Naive B cell (primary cell): ENCODE measurements at regions not wholly inside any gene's neighbourhood (a gene's known extent, or its start where the extent isn't known, plus 50 kb on each side); places are given as distances from the start of the nearest gene placed in this dataset.

Experiments used
- ATAC-seq, 2 donors: fragments of 150-1000 bp; cut with Tn5 transposase; 2 replicates each; pipeline ENCODE4 v1.10.0; 2021; ENCODE audit warnings: low read depth in 2 of 2, mild to moderate bottlenecking in 2 of 2, moderate library complexity in 2 of 2
- DNase-seq: peaks from one replicate; pipeline ENCODE4 v3.0.0; 2022
- H3K27ac Mint-ChIP-seq, 6 donors: one replicate each; pipeline ENCODE4 v1.8.0; 2020 to 2022; ENCODE audit warnings: mild to moderate bottlenecking in 6 of 6, mixed read lengths in 6 of 6, moderate library complexity in 5 of 6, inconsistent platforms in 2 of 6
- H3K27me3 Mint-ChIP-seq, 3 donors: one replicate each; pipeline ENCODE4 v1.8.0; 2021 to 2022; ENCODE audit warnings: mixed read lengths in 3 of 3, mild to moderate bottlenecking in 1 of 3
- H3K36me3 Mint-ChIP-seq, 2 donors: one replicate each; pipeline ENCODE4 v1.8.0; 2020 to 2022; ENCODE audit warnings: mixed read lengths in 2 of 2, inconsistent platforms in 1 of 2, mild to moderate bottlenecking in 1 of 2
- H3K4me1 Mint-ChIP-seq, 3 donors: one replicate each; pipeline ENCODE4 v1.8.0; 2020 to 2022; ENCODE audit warnings: mixed read lengths in 3 of 3, inconsistent platforms in 1 of 3, mild to moderate bottlenecking in 1 of 3, moderate library complexity in 1 of 3
- H3K4me3 Mint-ChIP-seq, 8 donors: one replicate each; pipeline ENCODE4 v1.8.0; 2020 to 2022; ENCODE audit warnings: mild to moderate bottlenecking in 8 of 8, mixed read lengths in 8 of 8, moderate library complexity in 8 of 8, inconsistent platforms in 2 of 8
- H3K9me3 Mint-ChIP-seq, 7 donors: one replicate each; pipeline ENCODE4 v1.8.0; 2020 to 2022; ENCODE audit warnings: mixed read lengths in 7 of 7, mild to moderate bottlenecking in 5 of 7, inconsistent platforms in 2 of 7, moderate library complexity in 1 of 7

DNA sequence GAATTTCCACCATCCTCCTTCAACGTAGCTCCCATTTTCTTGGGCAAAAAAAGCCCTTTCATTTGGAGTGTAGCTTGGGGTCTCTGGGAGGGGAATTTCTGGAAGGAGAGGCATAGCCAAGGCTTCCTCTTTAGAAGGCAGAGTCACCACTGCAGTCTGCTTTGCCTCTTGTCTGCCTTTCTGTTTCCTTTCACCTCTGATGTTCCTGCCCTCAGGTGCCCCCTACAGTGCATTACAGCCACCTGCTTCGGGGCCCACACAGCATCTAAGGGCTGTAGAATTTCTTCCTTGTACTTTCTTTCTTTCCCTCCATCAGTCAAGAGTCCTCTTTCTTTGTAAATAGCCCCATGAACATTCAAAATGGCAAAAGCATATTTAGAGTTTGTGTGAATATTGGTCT, 1313.9 kb downstream of the TMEM121 start:
- DNase-seq: peak; percentile 32
- Mint-ChIP-seq H3K4me1 (peaks cover 22 to 39% (median 33%) of the 10 kb centered on the region in 3 donors), H3K9me3 (no peaks in the 10 kb centered on the region)

DNA sequence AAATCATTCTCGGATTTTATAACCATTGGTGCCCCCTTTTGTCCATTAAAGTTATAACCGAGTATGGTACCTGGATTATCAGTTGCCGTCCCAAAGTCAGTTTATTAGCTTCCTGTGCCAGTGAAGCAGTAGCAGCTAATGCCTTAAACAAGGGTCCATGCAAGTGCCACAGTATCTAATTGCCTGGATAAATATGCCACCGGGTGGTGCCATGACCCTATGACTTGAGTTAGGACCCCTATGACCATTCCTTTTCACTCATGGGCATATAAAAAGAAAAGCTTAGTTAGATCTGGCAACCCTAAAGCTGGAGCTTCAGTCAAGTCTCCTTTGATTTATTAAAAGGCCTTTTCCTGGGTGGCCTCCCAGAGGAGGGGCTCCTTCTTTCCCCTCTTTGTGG, 1314.6 kb downstream of the TMEM121 start:
- no peaks in the 10 kb centered on the region for H3K9me3 Mint-ChIP-seq
- DNase-seq (no peak), ATAC-seq (no peak)
- H3K4me3 Mint-ChIP-seq: peak overlapping the region in 1 of 8 donors; percentile 55
- no peaks in the 10 kb centered on the region for H3K27me3 Mint-ChIP-seq
- H3K27ac Mint-ChIP-seq: peak overlapping the region in 1 of 6 donors; percentile 34
- no peaks in the 10 kb centered on the region for H3K36me3 Mint-ChIP-seq
- peaks cover 27 to 42% (median 41%) of the 10 kb centered on the region in 3 donors for H3K4me1 Mint-ChIP-seq

More for the DNA sequence above, 1313.9 kb downstream of the TMEM121 start:
- peak; percentile 22 to 37 for ATAC-seq
- Mint-ChIP-seq H3K27ac (peak overlapping the region in 5 of 6 donors; percentile 44 to 83 (median 58)), H3K36me3 (no peaks in the 10 kb centered on the region), H3K27me3 (no peaks in the 10 kb centered on the region), H3K4me3 (peak overlapping the region in 1 of 8 donors; percentile 55)

DNA sequence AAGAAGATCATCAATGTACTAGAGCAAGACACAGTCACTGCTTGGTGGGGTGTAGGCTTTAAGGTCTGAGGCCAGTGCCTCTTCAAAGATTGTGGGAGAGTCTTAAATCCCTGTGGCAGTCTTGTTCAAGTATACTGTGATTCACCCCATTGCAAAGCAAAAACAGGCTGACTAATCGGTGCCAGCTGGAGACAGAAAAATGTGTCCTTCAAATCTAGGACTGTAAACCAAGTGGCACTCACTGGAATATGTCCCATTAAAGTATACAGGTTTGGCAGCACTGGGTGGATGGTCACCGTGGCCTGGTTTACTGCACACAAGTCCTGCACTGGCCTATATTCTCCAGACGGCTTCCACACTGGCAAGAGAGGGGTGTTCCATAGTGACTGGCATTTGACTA, 1315.3 kb downstream of the TMEM121 start:
- DNase-seq (no peak), ATAC-seq (no peak)
- no peaks in the 10 kb centered on the region for H3K9me3 Mint-ChIP-seq
- no peaks in the 10 kb centered on the region for H3K27me3 Mint-ChIP-seq
- peak overlapping the region in 1 of 8 donors; percentile 55 for H3K4me3 Mint-ChIP-seq
- H3K4me1 Mint-ChIP-seq: peaks cover 34 to 49% (median 48%) of the 10 kb centered on the region in 3 donors
- no peaks in the 10 kb centered on the region for H3K36me3 Mint-ChIP-seq
- H3K27ac Mint-ChIP-seq: peak overlapping the region in 2 of 6 donors; percentile 34 to 59

DNA sequence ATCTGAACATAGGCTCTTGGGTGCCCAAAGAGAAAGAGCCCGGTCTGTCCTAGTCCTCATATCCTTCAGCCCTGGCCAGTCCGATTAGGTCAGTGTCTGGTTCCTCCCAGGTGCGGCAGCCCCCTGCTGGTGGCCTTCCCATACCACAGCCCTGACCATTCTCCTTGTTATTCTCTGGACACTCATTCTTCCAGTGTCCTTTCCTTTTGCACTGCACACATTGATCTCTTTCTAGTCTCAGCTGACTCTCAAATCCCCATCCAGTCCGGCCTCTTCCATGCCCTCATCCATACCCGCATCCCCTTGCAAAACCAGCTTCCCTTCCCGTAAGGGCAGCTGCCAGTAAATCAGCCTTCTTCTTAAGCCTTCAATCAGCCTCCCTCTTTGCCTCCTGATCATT, 1316.3 kb downstream of the TMEM121 start:
- peak overlapping the region in 5 of 6 donors; percentile 51 to 98 (median 88) for H3K27ac Mint-ChIP-seq
- no peaks in the 10 kb centered on the region for H3K27me3 Mint-ChIP-seq
- DNase-seq (no peak), ATAC-seq (no peak)
- peaks cover 39 to 58% (median 57%) of the 10 kb centered on the region in 3 donors for H3K4me1 Mint-ChIP-seq
- H3K4me3 Mint-ChIP-seq: peak overlapping the region in 5 of 8 donors; percentile 31 to 99 (median 98)
- H3K9me3 Mint-ChIP-seq: no peaks in the 10 kb centered on the region
- no peaks in the 10 kb centered on the region for H3K36me3 Mint-ChIP-seq

DNA sequence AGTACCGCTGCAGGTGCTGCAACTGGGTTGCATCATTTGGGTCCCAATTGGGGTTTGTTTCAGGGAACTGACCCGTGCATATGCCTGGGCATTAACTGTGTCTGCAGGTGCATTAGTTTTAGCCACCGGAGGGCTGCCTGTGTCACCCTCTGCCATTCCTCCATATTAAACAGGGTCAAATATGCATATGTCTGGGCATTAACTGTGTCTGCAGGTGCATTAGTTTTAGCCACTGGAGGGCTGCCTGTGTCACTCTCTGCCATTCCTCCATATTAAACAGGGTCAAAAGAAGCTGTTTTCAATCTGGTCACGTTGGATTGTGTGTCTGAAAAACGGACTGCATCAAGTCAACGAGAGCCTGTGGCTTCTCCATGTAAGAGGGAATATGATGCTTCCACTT, 1317.0 kb downstream of the TMEM121 start:
- Mint-ChIP-seq H3K27me3 (no peaks in the 10 kb centered on the region), H3K9me3 (no peaks in the 10 kb centered on the region), H3K4me1 (peaks cover 46 to 65% (median 61%) of the 10 kb centered on the region in 3 donors), H3K4me3 (peak overlapping the region; percentile 96 to 100 (median 99)), H3K27ac (peak overlapping the region in 5 of 6 donors; percentile 88 to 98 (median 96)), H3K36me3 (no peaks in the 10 kb centered on the region)
- peak in 1 of 2 donors; percentile 11 for ATAC-seq
- no peak for DNase-seq

DNA sequence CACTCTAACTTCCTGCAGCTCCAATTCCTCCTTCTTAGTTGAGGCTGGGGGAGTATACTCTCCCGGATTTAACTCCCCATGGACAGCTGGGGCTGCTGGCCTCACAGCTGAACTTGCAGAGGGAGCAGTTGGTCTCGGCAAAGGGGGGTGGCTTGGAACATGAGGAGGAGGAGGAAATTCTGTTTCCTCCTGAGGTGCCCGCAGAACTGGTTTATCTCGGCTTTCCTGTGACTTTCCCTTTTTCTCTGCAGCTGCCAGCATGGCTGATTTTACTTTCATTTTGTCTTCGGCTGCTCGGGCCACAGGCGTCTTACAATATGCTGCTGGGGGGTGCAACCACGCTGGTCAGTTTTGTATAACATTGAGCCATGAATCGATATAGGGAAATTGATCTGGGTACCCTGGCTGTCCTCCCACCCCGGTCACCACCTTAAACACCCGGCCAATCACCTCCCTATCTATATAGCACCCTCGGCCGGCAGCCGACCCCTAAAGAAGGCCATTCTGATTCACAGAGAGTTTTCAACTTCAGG, 1317.6 kb downstream of the TMEM121 start:
- peak; percentile 18 to 22 for ATAC-seq

DNA sequence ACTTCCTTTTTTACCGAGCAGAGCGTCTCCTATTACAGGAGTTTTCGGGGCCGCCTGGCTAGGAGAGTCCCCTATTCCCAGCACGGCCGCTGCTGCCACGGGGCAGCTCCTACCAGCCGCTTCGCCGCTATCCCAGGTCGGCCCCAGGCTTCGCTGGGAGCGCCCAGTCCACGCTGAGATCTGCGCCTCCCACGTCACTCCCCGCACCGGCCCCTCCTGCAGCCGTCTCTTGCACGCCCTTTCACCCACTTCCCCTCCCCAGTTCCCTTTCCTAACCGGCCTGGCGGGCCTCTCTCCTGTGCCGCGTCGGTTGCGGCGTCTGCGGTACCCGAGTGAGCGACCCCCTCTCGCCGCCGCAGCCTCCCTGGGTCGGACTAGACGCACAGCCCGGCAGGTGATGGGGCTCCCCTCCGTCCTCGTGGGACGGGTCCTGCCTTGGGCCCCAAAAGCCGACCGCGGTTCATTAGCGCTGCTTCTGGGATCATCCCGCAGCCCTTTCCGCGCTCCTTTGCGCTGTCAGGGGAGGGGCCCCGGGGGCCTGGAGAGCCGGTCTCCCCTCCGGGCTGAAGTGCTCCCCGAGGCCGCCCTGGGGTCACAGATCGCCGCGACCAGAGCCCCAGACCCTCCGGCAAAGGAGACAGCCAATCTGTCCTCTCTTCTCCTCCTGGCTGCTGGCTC, 1318.4 kb downstream of the TMEM121 start:
- no peaks in the 10 kb centered on the region for H3K27me3 Mint-ChIP-seq
- H3K27ac Mint-ChIP-seq: peak overlapping the region; percentile 88 to 98 (median 96)
- peak; percentile 88 for DNase-seq
- peaks cover 4% of the 10 kb centered on the region in 2 donors for H3K36me3 Mint-ChIP-seq
- H3K4me3 Mint-ChIP-seq: peak overlapping the region; percentile 96 to 100 (median 99)
- peak; percentile 77 to 80 for ATAC-seq
- peaks cover 57 to 75% (median 74%) of the 10 kb centered on the region in 3 donors for H3K4me1 Mint-ChIP-seq
- no peaks in the 10 kb centered on the region for H3K9me3 Mint-ChIP-seq

More for the DNA sequence above, 1317.6 kb downstream of the TMEM121 start:
- Mint-ChIP-seq H3K9me3 (no peaks in the 10 kb centered on the region), H3K27ac (peak overlapping the region; percentile 88 to 98 (median 96)), H3K27me3 (no peaks in the 10 kb centered on the region), H3K4me3 (peak overlapping the region; percentile 96 to 100 (median 99)), H3K36me3 (peaks cover 2 to 3% of the 10 kb centered on the region in 2 donors), H3K4me1 (peaks cover 53 to 71% (median 67%) of the 10 kb centered on the region in 3 donors)
- peak; percentile 49 for DNase-seq

DNA sequence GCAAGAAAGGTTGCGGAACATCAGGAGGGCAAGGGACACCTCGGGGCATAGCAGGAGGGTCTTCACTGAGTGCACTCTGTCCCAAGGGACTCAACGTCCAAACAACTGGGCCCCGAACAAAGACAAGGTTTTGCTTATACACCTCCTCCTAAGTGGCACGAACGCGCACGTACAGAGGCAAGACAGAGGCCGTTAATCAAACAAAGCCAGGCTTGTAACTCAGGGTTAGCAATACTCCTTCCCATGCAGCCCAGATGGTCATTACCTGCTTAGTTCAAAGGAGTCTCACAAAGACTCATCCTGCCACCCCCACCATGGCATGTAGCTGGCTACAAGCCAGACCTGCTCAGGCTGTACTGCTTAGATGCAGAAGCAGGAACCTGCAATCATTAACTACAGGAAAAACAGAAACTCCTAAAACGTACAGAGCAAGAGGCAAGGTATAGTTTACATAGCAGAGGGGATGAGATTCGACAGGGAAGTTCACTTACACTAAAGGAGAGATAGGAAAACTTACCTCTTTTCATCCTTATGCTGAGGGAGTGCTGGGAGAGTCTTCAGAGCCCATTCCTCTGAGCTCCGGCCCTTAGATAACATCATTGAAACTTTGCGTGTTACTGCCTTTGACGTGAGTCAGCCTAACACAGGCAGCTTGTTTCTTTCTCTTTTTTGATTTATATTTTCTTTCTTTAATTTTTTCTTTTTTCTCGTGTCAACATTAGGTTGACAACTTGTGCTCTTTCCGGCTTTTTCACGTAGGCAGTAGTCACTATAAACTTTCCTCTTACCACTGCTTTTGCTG, 1319.1 kb downstream of the TMEM121 start:
- peak; percentile 48 to 52 for ATAC-seq
- Mint-ChIP-seq H3K9me3 (no peaks in the 10 kb centered on the region), H3K4me3 (peak overlapping the region; percentile 96 to 100 (median 99)), H3K27me3 (no peaks in the 10 kb centered on the region), H3K4me1 (peaks cover 58 to 76% (median 75%) of the 10 kb centered on the region in 3 donors), H3K36me3 (peaks cover 4% of the 10 kb centered on the region in 2 donors), H3K27ac (peak overlapping the region; percentile 88 to 98 (median 96))
- DNase-seq: peak; percentile 61

DNA sequence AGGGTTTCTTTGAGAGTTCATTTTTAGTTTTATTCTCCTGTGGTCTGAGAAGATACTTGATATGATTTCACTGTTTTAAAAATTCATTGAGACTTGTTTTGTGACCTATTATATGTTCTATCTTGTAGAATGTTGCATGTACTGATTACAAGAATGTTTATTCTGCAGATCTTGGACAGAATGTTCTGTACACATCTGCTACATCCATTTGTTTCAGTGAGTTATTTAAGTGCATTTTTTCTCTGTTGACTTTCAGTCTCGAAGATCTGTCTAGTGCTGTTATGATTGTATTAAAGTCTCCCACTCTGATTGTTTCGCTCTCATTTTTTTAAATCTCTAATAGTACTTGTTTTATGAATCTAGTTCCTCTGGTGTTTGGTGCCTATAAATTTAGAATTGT, 1319.8 kb downstream of the TMEM121 start:
- DNase-seq: no peak
- Mint-ChIP-seq H3K4me1 (peaks cover 63 to 73% (median 69%) of the 10 kb centered on the region in 3 donors), H3K9me3 (no peaks in the 10 kb centered on the region), H3K4me3 (peak overlapping the region; percentile 96 to 100 (median 99)), H3K27me3 (no peaks in the 10 kb centered on the region), H3K36me3 (peaks cover 4% of the 10 kb centered on the region in 2 donors), H3K27ac (peak overlapping the region; percentile 78 to 98 (median 96))
- ATAC-seq: no peak

DNA sequence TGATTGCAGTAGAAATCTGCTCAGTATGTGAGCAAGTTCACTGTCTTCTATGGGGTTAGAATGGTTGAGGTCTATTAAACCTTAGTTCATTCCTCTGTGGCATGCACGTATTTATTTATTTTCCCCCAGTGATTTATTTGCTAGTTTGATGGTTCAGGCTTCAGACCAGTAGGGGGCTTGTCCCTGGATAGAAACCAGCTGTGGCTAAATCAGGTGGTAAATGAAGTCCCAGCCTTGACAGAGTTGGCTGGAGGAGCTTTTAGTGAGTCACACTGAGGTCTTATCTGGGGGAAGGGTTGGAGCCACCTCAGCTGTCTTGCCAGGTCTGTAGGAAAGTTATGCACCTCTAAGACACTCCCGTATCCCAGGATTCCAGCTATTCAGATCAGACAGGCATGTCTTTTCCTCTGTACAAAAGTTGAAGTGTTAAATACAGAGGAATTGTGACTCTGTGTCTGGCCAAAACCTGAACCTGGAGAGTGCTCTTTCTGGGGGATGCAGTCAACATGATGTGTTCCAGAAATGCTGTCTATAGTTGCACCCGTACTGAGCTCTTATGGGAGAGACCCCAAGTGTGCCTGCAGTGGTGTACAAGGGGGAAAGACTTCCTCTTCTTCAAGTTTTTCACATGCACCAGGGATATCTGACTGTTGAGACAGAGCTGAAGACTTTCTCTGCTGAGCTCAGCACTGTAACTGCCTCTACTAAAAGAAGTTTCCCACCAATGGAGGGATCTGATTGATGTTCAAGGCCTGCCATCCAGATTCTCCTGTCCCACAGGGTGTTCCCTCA, 1322.1 kb downstream of the TMEM121 start:
- ATAC-seq (no peak), DNase-seq (peak; percentile 36)
- H3K27ac Mint-ChIP-seq: peak overlapping the region; percentile 68 to 96 (median 90)
- H3K36me3 Mint-ChIP-seq: peaks cover 4% of the 10 kb centered on the region in 2 donors
- H3K27me3 Mint-ChIP-seq: no peaks in the 10 kb centered on the region
- H3K4me3 Mint-ChIP-seq: peak overlapping the region; percentile 61 to 100 (median 92)
- no peaks in the 10 kb centered on the region for H3K9me3 Mint-ChIP-seq
- H3K4me1 Mint-ChIP-seq: peaks cover 71 to 81% (median 73%) of the 10 kb centered on the region in 3 donors

DNA sequence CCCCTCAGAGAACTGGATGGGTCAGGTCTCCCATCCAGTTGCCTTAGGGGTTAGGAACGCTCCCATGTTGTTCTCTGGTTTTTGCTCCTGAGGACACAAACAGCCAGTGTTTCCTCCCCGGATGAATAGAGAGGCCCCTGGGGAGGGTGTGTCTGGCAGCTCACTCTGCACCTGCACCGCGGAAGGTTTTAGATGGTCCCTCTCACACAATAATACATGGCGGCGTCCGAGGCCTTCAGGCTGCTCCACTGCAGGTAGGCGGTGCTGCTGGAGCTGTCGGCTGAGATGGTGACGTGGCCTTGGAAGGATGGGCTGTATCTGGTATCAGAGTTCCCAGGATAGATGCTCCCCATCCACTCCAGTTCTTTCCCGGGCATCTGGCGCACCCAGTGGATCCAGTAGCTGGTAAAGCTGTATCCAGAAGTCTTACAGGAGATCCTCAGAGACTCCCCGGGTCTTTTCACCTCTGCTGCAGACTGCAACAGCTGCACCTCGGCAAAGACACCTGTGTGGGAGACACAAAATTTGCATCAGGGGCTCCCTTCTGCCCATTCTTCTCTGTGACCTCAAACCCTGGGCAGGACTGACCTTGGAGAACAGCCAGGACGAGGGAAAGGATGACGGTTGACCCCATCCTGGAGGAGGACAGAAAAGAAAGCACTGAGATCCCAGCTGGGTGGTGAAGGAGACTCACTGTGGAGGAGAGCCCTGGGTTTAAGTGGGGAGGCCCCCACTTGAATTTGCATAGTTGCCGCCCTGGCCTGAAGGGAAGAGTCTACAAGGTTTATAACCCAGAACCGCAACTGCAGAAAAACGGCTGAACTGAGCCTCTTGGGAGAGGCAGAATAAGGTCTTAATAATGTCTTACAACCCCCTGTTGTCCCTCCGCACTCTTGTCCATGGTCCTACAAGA, 1324.8 kb downstream of the TMEM121 start:
- no peaks in the 10 kb centered on the region for H3K9me3 Mint-ChIP-seq
- ATAC-seq: peak; percentile 80 to 82
- H3K4me3 Mint-ChIP-seq: peak overlapping the region; percentile 86 to 100 (median 94)
- peak; percentile 67 for DNase-seq
- peaks cover 4% of the 10 kb centered on the region in 2 donors for H3K36me3 Mint-ChIP-seq
- H3K27ac Mint-ChIP-seq: peak overlapping the region; percentile 89 to 96 (median 91)
- H3K27me3 Mint-ChIP-seq: no peaks in the 10 kb centered on the region
- H3K4me1 Mint-ChIP-seq: peaks cover 69 to 80% (median 72%) of the 10 kb centered on the region in 3 donors
